Astrocyte (in vitro differentiated cells and primary cell): ENCODE measurements at regions not wholly inside any gene's neighbourhood (a gene's known extent, or its start where the extent isn't known, plus 50 kb on each side); places are given as distances from the start of the nearest gene placed in this dataset.

ENCODE experiments used
- DNase-seq: peaks from one replicate; pipeline ENCODE4 v3.0.0-alpha.2; 2010; ENCODE audit warnings: low read depth
- FAIRE-seq: peaks from 2 replicates; lab custom pipeline; 2011; peaks lifted over from hg19 to GRCh38; lab: Jason Lieb, UNC
- H2AFZ ChIP-seq: 2 replicates; pipeline ENCODE4 v1.6.0; 2012; ENCODE audit warnings: low read depth, low read length, inconsistent platforms
- H3K27ac ChIP-seq: 2 replicates; pipeline ENCODE4 v1.5.1; 2011; ENCODE audit warnings: low read depth, low read length, inconsistent platforms
- H3K27me3 ChIP-seq: 2 replicates; pipeline ENCODE4 v1.6.0; 2011; ENCODE audit warnings: low read length, inconsistent platforms; ENCODE audit not compliant: insufficient read depth
- H3K36me3 ChIP-seq: 2 replicates; pipeline ENCODE4 v1.5.1; 2011; ENCODE audit warnings: low read length, inconsistent platforms; ENCODE audit not compliant: insufficient read depth
- H3K4me1 ChIP-seq: 2 replicates; pipeline ENCODE4 v1.5.1; 2011; ENCODE audit warnings: low read length, inconsistent platforms; ENCODE audit not compliant: insufficient read depth
- H3K4me2 ChIP-seq: 2 replicates; pipeline ENCODE4 v1.6.0; 2012; ENCODE audit warnings: low read length, inconsistent platforms
- H3K4me3 ChIP-seq: 2 replicates; pipeline ENCODE4 v1.5.1; 2011; ENCODE audit warnings: low read depth, mild to moderate bottlenecking, low read length, inconsistent platforms; ENCODE audit not compliant: insufficient read depth
- H3K79me2 ChIP-seq: 2 replicates; pipeline ENCODE4 v1.6.0; 2012; ENCODE audit warnings: mild to moderate bottlenecking, low read length, inconsistent platforms; ENCODE audit not compliant: insufficient read depth
- H3K9ac ChIP-seq: 2 replicates; pipeline ENCODE4 v1.6.0; 2012; ENCODE audit warnings: mild to moderate bottlenecking, low read length, inconsistent platforms
- H3K9me3 ChIP-seq: 2 replicates; pipeline ENCODE4 v1.5.1; 2012; ENCODE audit warnings: low read depth, mild to moderate bottlenecking, low read length, inconsistent platforms; ENCODE audit not compliant: insufficient read depth
- H4K20me1 ChIP-seq: 2 replicates; pipeline ENCODE4 v1.6.0; 2012; ENCODE audit warnings: low read length, inconsistent platforms; ENCODE audit not compliant: insufficient read depth
- H3K27ac Mint-ChIP-seq: one replicate; pipeline ENCODE4 v1.8.0; 2021; ENCODE audit warnings: mild to moderate bottlenecking, mixed read lengths; ENCODE audit not compliant: unreplicated experiment
- H3K27me3 Mint-ChIP-seq: one replicate; pipeline ENCODE4 v1.8.0; 2021; ENCODE audit warnings: low read depth, mixed read lengths; ENCODE audit not compliant: unreplicated experiment
- H3K36me3 Mint-ChIP-seq: one replicate; pipeline ENCODE4 v1.8.0; 2021; ENCODE audit warnings: low read depth, mixed read lengths; ENCODE audit not compliant: unreplicated experiment
- H3K4me1 Mint-ChIP-seq: one replicate; pipeline ENCODE4 v1.8.0; 2021; ENCODE audit warnings: low read depth, mixed read lengths; ENCODE audit not compliant: unreplicated experiment
- H3K4me3 Mint-ChIP-seq: one replicate; pipeline ENCODE4 v1.8.0; 2021; ENCODE audit warnings: mild to moderate bottlenecking, moderate library complexity, mixed read lengths; ENCODE audit not compliant: unreplicated experiment
- H3K9me3 Mint-ChIP-seq: one replicate; pipeline ENCODE4 v1.8.0; 2021; ENCODE audit warnings: mild to moderate bottlenecking, mixed read lengths; ENCODE audit not compliant: unreplicated experiment
- EZH2 ChIP-seq: IDR thresholded peaks from 2 replicates; pipeline ENCODE4 v1.6.1; 2012; ENCODE audit warnings: mild to moderate bottlenecking, low read length, inconsistent platforms; ENCODE audit not compliant: insufficient read depth
- TF ChIP-seq, protein P1 (sequence below): IDR thresholded peaks from 2 replicates; pipeline ENCODE4 v1.5.1; 2011; ENCODE audit warnings: low read depth, mild to moderate bottlenecking, inconsistent platforms, low read length, moderate library complexity; ENCODE audit not compliant: insufficient read depth

DNA sequence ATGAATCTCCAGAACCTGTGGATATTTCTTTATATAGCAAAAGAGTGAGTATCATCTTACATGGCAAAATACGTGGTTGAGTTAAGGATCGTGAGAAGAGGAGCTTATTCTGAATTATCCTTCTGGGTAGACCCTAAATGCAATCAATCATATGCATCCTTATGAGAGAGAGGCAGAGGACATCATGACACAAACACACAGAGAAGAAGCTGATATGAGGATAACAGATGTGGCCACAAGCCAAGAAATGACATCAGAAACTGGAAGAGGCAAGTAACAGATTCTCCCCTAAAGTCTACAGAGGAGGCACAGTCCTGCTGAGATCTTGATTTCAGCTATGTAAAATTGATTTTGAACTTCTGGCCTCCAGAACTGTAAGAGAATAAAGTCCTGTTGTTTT, 730.2 kb upstream of the ZNF804A start:
- no peaks in the 10 kb centered on the region for H3K9me3 Mint-ChIP-seq
- TF ChIP-seq, protein P1, sequence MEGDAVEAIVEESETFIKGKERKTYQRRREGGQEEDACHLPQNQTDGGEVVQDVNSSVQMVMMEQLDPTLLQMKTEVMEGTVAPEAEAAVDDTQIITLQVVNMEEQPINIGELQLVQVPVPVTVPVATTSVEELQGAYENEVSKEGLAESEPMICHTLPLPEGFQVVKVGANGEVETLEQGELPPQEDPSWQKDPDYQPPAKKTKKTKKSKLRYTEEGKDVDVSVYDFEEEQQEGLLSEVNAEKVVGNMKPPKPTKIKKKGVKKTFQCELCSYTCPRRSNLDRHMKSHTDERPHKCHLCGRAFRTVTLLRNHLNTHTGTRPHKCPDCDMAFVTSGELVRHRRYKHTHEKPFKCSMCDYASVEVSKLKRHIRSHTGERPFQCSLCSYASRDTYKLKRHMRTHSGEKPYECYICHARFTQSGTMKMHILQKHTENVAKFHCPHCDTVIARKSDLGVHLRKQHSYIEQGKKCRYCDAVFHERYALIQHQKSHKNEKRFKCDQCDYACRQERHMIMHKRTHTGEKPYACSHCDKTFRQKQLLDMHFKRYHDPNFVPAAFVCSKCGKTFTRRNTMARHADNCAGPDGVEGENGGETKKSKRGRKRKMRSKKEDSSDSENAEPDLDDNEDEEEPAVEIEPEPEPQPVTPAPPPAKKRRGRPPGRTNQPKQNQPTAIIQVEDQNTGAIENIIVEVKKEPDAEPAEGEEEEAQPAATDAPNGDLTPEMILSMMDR = no peak
- TF ChIP-seq EZH2 = no peak

GRCh38 chr2:183868707-183869106, 729.6 kb upstream of the ZNF804A start:
- Mint-ChIP-seq H3K9me3 (no peaks in the 10 kb centered on the region), H3K4me3 (no peak overlapping the region), H3K36me3 (no peaks in the 10 kb centered on the region), H3K27me3 (no peaks in the 10 kb centered on the region), H3K27ac (no peak overlapping the region), H3K4me1 (no peaks in the 10 kb centered on the region)
- H3K9ac ChIP-seq = no peak overlapping the region
- FAIRE-seq (no peak), DNase-seq (peak; percentile 42)
- no peak overlapping the region for H3K4me3 ChIP-seq
- no peaks in the 10 kb centered on the region for H3K36me3 ChIP-seq
- no peak overlapping the region for H2AFZ ChIP-seq
- H3K27ac ChIP-seq = no peak overlapping the region
- peaks cover 4% of the 10 kb centered on the region for H3K4me1 ChIP-seq
- no peaks in the 10 kb centered on the region for H3K79me2 ChIP-seq
- peak overlapping the region; percentile 19 for H3K4me2 ChIP-seq
- no peaks in the 10 kb centered on the region for H4K20me1 ChIP-seq
- H3K9me3 ChIP-seq = no peaks in the 10 kb centered on the region
- TF ChIP-seq, protein P1 = no peak
- TF ChIP-seq EZH2 = no peak
- no peaks in the 10 kb centered on the region for H3K27me3 ChIP-seq

More for the DNA sequence above, 730.2 kb upstream of the ZNF804A start:
- H3K9me3 ChIP-seq = no peaks in the 10 kb centered on the region
- DNase-seq (no peak), FAIRE-seq (no peak)
- Mint-ChIP-seq H3K4me1 (no peaks in the 10 kb centered on the region), H3K27me3 (no peaks in the 10 kb centered on the region), H3K36me3 (no peaks in the 10 kb centered on the region), H3K4me3 (no peak overlapping the region), H3K27ac (no peak overlapping the region)
- H3K4me2 ChIP-seq = peak overlapping the region; percentile 19
- no peaks in the 10 kb centered on the region for H3K36me3 ChIP-seq
- no peak overlapping the region for H3K27ac ChIP-seq
- no peak overlapping the region for H3K4me3 ChIP-seq
- H4K20me1 ChIP-seq = no peaks in the 10 kb centered on the region
- H2AFZ ChIP-seq = no peak overlapping the region
- H3K9ac ChIP-seq = no peak overlapping the region
- H3K4me1 ChIP-seq = peaks cover 4% of the 10 kb centered on the region
- H3K27me3 ChIP-seq = no peaks in the 10 kb centered on the region
- no peaks in the 10 kb centered on the region for H3K79me2 ChIP-seq

- H3K4me3 Mint-ChIP-seq = no peak overlapping the region
- TF ChIP-seq EZH2 = no peak
- TF ChIP-seq, protein P1 = no peak
- DNase-seq (no peak), FAIRE-seq (no peak)
- H3K27me3 Mint-ChIP-seq = no peaks in the 10 kb centered on the region
- H3K4me3 ChIP-seq = no peak overlapping the region
- H3K36me3 ChIP-seq = no peaks in the 10 kb centered on the region
- no peak overlapping the region for H3K27ac ChIP-seq
- H3K9me3 ChIP-seq = no peaks in the 10 kb centered on the region
- H3K9ac ChIP-seq = no peak overlapping the region
- no peaks in the 10 kb centered on the region for H3K27me3 ChIP-seq
- H2AFZ ChIP-seq = no peak overlapping the region
- no peaks in the 10 kb centered on the region for H3K36me3 Mint-ChIP-seq
- H3K27ac Mint-ChIP-seq = no peak overlapping the region
- H4K20me1 ChIP-seq = no peaks in the 10 kb centered on the region
- H3K4me2 ChIP-seq = no peak overlapping the region
- peaks cover 4% of the 10 kb centered on the region for H3K4me1 ChIP-seq
- no peaks in the 10 kb centered on the region for H3K4me1 Mint-ChIP-seq
- no peaks in the 10 kb centered on the region for H3K9me3 Mint-ChIP-seq
- H3K79me2 ChIP-seq = no peaks in the 10 kb centered on the region
Measured at GRCh38 chr2:183872131-183872530, 726.2 kb upstream of the ZNF804A start.
